GM19467 (cell line): ENCODE measurements at regions not wholly inside any gene's neighbourhood (a gene's known extent, or its start where the extent isn't known, plus 50 kb on each side); places are given as distances from the start of the nearest gene placed in this dataset.

ENCODE experiments used
- ATAC-seq: cut with Tn5 transposase; IDR thresholded peaks from one replicate; pipeline ENCODE4 v1.9.1; 2021; ENCODE audit warnings: mild to moderate bottlenecking, moderate library complexity; ENCODE audit not compliant: unreplicated experiment

DNA sequence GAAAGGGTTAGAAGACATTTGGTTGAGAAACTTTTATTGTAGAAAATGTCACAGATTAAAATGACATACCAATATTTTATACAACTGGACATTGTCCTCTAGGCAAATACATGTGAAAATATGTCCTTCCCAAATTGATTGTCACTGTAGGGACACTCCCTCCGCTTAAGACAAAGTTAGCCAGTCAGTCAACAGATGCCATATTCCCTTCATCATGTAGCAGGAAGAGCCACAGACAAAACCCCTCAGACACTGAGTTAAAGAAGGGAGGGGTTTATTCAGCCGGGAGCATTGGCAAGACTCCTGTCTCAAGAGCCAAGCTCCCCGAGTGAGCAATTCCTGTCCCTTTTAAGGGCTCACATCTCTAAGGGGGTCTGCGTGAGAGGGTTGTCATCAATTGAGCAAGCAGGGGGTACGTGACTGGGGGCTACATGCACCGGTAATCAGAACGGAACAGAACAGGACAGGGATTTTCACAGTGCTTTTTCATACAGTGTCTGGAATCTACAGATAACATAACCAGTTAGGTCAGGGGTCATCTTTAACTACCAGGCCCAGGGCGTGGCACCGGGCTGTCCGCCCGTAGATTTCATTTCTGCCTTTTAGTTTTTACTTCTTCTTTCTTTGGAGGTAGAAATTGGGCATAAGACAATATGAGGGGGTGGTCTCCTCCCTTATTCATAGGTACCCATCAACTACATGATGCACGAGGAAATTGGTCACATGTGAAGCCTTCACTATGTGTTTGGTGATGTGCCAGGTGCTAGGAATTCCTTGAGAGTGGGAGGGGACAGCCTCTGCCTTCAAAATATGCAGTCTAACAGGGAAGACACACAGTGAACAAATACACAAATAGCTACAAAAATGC, 155.7 kb upstream of the CDYL start:
- ATAC-seq: no peak

DNA sequence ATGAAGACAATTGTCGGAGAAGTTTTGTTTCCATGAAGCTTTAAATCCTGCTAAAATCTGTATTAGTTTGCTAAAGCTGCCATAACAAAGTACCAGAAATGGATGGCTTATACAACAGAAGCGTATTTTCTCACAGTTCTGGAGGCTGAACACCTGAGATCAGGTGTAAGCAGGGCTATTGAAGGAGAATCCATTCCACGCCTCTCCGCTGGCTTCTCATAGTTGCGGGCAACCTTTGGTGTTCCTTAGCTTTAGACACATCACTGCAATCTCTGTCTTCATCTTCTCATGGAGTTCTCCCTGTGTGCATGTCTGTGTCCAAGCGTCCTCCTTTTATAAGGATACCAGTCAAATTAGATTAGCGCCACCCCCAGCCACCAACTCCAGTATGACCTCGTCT, 159.9 kb upstream of the CDYL start:
- ATAC-seq: no peak

DNA sequence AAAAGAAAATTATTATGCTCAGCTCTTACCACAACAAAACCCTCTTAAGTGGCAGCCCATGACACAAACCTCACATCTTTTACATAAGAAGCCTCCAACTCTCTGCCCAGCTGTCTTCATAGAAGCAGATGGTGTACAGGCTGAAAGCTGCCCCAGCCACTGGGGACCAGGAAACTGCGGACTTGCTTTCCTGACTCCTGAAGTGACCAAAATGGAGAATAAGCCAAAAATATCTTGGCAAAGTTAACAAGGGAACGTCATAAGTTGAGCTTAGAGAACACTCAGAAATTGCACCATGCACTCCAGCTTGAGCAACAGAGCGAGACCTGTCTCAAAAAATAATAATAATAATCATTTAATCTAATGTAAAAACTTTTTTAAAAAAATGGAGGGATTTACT, 160.3 kb upstream of the CDYL start:
- ATAC-seq: no peak

DNA sequence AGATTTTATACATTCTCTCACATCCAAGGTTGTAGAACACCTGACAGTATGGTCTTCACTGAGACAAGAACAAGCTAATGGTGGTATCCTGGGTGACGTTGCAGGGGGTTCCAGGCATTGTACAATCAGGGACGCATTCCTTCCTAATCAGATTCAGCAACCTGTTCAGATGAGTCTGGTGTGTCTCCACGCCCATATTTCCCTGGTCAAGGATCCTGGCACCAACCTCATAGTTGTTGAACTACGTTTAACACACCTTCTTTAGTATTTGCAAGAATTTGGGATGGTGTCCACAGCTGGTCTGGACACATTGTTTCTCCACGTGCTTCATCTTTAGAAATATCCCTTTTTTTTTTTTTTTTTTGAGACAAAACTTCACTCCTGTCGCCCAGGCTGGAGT, 161.0 kb upstream of the CDYL start:
- ATAC-seq: no peak

DNA sequence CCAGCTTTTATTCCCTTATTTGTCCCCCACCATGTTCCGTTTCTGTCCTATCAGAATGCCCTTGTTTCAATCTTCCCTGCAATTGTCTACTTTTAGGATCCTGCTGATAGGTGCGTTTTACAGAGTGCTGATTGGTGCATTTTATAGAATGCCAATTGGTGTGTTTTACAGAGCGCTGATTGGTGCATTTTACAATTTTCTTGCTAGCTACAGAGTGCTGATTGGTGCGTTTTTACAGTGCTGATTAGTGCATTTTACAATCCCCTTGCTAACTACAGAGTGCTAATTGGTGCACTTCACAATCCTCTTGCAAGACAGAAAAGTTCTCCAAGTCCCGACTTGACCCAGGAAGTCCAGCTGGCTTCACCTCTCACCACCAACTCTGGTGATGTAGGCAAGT, 161.6 kb upstream of the CDYL start:
- ATAC-seq: no peak

DNA sequence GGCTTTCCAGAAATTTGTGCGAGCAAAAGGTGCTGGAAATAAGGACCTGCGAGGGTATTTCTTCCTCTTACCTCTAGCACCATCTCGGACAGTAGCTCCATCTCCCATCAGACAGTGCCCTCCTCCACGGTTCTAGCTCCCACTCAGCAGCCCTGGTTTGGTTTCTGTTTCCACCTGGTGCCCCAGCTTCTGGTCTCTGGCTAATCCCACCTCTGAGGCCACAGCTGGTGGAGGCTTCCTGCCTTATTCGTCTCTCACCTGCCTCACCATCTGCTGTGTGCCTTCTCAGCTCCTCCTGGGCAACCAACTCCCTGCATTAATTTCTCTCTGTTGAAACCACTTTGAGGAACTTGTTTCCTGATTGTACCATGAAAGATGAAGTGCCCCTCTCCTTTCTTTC, 162.4 kb upstream of the CDYL start:
- no peak for ATAC-seq

DNA sequence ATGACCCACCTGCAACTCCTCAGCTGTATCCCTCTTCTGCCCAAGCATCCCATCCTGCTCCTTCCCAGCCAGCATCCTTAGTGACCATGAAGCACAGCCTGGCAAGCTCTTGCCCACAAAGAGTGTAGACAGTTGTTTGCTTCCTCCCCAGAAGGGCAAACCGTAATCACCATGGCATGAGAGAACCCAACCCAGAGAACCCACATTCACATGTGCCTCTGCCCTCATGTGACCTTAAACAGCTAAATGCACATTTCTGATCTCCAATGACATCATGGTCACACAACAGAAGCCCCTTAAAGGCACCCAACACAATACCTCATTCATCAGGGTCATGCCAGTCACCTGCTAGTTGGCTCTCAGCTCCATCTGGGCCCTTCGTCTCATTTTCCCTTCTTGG, 162.8 kb upstream of the CDYL start:
- ATAC-seq: no peak

DNA sequence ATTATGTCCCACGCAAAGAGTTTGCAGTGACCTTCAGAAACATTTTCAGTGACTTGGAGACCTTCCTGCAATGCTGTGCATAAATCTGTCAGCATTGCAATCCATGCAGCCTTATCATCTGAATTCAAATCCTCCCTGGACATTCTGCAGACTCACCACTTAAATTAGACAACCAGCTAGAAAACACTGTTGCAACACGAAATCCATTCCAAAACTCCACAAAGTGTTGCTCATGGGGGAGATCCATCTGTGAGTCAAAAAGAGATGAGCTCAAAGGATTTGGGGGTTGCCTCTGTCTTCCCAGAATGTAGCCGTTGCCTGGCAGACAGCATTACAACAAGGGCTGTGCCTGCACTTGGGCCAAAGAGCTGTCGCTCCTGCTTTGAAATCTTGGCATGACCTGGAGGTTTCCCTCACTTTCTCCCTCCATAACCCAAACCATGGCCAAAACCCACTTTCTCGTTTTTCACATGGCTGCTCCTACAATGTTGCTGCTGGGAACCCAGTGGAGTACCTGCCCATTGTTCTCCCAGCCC, 163.5 kb upstream of the CDYL start:
- no peak for ATAC-seq

DNA sequence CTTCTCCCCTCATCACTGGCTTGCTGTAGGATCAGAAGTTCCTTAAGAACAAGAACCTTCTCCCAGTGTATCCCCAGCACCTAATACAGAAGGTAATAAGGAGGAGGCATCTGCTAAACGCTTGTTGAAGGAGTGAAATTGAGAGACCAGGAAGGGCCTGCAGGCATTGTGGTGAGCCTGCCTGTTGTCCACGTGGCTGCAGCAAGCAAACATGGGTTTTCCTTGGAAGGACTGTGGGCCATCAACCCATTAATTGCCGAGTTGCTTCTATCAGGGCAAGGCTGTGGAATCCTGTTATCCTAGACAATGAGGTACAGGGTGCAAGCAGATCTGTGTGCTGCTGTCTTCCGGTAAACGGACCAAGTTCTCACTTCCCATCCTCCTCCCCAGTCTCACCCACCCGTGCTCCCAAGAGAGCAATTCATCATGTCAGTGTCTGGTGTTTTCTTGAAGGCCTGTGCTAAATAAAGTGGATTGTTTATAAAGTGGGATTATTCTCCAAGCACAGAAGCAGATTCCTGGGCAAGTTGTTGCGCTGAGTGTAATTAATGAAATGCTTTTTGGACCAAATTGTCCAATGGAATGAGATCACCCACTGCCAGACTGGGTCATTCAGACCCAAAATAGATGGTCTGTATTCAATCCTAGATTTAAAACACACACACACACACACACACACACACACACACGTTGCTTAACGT, 164.6 kb upstream of the CDYL start:
- ATAC-seq: no peak

DNA sequence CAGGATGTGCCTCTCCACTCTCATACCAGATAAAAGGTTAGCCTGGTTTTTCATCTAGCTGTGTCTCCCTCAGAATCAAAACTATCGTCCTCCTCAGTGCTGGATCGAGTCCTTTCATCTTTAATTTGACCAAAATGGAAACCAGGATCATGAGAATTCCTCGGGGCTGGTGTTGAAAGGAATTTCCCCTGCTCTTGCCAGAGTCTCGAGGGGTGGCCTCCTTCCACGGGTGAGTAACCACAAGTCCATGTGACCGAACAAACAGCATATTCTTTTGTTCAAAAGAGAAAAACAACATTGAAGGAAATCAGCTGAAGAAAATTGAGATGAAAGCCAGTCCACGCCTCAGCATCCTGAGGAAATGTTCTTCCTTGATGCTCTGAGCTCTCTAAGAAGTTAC, 165.9 kb upstream of the CDYL start:
- no peak for ATAC-seq

DNA sequence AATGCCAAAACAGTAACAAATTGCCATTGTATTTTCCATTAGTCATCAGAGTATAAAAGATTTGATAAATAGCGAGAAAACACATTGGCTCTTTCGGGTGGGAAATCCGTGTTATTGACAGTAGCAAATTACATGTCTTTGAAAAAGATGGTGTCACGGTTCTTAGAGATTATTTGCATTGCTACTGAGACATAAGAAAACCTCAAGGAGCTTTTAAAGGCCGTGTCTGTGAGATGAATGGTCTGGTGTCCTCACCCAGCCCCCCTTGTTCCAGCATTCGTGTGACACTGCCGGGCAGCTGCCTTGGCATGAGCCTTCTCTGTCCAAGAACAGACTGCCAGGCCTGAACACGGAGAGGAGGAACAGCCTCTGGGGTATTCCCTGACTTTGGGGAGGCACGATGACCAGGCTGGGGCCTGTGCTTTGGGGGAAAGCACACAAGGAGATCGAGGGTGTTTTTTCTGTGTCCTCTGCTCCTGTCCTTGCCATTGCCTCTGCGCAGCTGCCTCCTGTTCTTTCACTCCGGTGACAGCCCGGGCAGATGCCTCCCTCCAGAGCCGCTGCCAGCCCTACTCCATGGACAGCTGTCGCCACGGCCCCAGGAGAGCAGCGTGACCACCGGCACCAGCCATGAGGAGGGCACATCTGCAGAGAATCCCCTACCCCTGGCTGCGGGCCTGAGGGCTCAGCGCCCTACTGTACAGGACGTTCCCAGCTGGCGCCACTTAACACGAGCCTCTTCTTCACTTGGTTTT, 167.7 kb upstream of the CDYL start:
- no peak for ATAC-seq

DNA sequence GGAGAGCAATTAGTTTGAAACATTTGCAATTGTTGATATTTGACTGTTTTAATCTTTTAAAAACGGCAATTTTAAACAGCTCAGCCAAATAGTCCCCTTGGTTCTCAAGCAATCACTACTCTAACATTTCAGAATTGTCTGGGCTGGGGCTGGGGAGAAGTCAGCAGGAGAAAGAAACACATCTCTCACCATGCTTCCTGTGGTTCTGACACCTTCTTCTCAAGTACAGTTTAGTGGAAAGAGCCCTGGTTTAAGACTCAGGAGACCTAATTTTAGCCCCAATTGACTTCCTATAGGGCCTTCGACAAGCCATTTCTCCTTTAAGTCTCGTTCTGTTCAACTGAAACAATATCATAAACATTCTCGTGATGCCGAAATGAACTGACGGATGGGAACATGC, 168.4 kb upstream of the CDYL start:
- ATAC-seq: no peak

DNA sequence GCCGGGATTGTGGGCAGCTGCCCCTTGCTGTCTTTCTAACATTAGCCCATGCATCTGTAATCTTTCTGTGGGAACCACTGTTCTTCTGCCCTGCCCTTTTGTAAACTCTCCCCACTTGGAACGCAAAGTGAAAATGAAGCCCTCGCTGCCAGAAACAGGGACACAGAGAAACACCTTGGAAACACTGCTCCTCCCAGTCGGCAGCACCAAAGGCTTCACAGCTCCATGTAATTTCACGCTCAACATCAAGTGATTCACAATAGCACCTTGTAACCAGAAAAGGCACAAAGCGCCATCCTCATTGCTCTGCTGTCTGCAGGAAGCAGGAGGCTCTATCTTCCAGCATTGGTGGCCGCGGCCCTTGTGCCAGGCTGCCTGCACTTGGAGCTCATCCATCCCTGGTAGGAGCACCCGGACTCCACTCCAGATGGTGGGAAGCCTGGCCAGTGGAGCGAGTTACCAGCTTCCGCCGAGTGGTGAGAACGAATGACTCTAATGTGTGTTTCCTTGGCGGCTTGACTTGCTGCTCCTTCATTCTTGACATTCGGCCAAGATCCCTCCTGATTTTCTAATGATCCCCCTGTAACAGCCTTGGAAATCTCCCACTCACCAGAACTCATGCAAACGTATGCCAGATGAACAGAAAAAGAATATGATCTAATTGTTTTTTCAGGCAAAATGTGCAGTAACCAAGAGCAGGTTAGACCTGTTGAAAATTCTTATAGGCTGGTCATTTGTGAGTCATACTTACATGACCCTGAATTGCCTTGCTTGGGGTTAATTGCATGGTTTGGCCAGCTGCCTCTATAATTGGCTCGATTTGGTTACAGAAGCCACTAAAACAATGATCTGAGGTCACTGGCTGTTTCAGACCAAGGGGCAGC, 169.1 kb upstream of the CDYL start:
- no peak for ATAC-seq

DNA sequence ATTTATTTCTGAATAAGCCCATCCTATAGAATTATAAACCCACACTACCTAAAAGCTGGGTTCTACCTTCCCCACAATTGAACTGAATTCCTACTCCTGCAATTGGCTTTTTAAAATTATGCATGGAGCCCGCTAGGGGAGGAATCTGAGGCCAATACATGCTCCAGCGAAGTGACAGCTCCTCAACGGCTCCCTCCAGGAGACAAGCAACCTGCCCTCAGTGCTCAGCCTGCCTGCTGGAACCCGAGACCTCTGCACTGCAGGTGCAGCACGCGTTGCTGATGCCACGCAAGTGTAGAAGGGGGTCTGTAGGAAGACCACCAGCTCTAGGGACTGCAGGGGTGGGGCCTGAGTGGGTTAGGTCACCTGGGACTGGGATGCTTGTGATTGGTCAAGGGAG, 170.2 kb upstream of the CDYL start:
- ATAC-seq: no peak

DNA sequence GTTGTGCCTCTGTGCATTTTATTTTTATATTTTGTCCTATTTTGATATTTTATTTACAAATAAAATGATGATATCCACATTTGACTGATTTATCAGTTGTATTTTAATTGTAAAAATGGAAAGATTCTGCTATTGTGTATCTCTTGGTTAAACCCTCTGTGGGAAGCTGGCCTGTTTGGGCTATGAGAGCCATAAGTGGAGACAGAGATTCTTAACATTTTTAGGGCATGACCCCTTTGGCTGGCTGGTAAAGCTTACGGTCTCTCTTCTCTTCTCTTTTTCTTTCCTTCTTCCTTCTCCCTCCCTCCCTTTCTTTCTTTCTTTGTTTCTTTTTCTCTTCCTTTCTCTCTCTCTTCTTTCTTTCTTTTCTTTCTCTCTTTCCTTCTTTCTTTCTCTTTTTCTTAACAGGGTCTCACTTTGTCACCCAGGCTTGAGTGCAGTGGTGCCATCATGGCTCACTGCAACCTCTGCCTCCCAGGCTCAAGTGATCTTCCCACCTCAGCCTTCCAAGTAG, 172.3 kb upstream of the CDYL start:
- no peak for ATAC-seq

DNA sequence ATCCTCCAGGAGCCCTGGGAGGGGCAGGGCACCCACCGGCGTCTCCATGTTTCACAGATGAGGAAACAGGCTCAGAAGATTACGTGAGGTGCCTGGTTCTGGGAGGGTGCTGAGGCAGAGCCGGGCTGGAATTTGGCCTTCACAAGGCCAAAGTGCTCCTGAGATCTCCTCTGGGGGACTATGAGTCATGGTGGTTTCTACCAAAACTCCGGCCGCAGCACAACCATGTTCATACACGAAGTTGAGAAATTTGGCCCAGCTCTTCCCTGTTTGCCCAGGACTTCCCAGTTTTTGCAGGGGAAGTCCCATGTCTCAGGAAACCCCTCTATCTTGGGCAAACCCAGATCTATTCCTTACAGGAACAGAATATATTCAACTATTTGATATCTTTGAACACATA, 172.9 kb upstream of the CDYL start:
- no peak for ATAC-seq

DNA sequence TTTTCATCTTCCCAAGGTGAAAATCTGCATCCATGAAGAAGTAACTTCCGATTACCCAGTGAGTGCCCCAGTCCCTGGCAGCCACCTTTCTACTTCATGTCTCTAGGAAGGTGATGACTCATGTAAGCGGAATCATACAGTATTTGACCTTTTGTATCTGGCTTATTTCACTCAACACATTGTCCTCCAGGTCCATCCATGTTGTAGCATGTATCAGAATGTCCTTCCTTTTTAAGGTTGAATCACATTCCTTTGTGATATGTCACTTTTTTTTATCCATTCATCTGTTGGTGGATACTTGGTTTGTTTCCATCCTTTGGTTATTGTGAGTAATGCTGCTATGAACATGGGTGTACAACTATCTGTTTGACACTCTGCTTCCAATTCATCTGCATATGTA, 176.3 kb upstream of the CDYL start:
- ATAC-seq: no peak

DNA sequence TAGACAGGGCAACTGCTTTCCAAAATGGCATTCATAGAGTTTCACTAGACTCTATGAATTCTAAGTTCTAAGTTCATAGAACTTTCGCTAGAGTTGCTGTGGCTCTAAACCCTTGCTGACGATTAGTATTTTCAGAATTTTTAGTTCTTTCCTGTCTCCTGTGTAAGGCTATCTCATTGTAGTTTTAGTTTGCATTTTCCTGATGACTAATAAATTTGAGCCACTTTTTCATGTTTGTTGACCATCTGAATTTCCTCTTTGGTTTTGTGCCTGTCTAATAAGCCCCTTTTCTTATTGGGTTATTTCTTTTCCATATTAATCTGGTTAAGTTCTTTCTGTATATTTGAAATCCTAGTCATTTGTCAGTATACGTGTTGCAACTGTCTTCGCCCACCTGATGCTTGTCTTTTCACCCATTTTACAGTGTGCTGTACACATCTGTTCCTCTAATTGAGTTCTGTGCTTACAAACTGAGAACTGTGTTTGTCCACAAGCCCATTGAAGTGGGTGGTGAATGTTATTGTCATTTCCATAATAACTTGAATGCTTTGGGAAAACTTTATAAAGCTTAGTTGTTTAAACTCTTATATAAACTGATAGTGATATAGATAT, 177.7 kb upstream of the CDYL start:
- no peak for ATAC-seq

DNA sequence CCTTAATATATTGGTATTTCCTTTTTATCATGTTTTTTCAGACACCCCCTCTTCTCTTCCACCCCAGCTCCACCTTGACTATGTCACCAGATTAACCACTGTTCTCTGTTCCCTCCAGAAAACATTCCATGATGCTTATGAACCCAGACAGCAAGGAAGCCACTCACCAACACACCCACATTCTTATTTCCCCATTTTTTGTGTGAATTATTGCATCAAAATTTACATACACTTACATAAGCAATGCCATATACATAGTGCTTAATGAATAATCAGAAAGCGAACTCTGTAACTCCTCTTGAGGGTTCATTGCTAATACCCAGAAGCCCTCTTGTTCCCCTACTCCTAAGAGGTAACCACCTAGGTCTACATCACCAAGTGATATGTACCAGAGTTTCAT, 182.3 kb upstream of the CDYL start:
- no peak for ATAC-seq

DNA sequence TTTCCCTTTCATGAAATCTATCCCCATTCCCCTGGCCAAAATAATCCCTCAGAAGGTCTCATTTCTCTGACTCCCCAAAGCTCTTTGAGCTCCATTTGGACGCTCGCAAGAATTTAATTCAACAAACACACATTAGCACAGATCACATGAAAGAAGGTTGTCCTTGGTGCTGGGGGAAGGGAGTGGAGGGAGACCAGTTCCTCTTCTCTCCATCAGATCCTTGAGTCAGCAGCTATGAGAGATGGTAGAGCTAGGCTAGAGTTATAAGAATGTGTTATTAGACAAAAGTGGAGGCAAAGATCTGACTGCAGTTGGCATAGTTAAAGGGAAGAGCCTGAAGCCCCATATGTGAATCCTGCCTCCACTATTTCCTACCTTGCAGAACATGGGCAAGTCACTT, 184.2 kb upstream of the CDYL start:
- no peak for ATAC-seq
